ENCODE measurements at regions not wholly inside any gene's neighbourhood (a gene's known extent, or its start where the extent isn't known, plus 50 kb on each side); places are given as distances from the start of the nearest gene placed in this dataset.

- ChIA-PET CTCF (no interaction called here), POLR2A (no interaction called here)
- Histone ChIP-seq H3K27ac (ENCODE audit: extremely low read depth, low read depth, low read length) (no peak overlapping the region), H3K4me1 (ENCODE audit: control insufficient read depth, insufficient read depth, low read length) (no peaks in the 10 kb centered on the region), H3K4me3 (ENCODE audit: low read depth, low read length) (no peak overlapping the region), H3K36me3 (ENCODE audit: control insufficient read depth in 2 of 2, insufficient read depth in 1 of 2, low read length in 2 of 2) (no peaks in the 10 kb centered on the region), H3K9me3 (ENCODE audit: control insufficient read depth, insufficient read depth, low read depth, low read length) (no peaks in the 10 kb centered on the region)
- TF ChIP-seq ZNF621 (tag by site-specific recombination; IDR thresholded peaks at IDR 0.05) (no peak), ZBTB8A (tag by site-specific recombination; IDR thresholded peaks at IDR 0.05) (no peak), ZNF555 (tag by site-specific recombination; conservative IDR thresholded peaks at IDR 0.05) (no peak), ZNF626 (tag by site-specific recombination; IDR thresholded peaks at IDR 0.05) (no peak), ZNF433 (tag by site-specific recombination; IDR thresholded peaks at IDR 0.05; ENCODE audit: low read depth) (no peak), ZSCAN16 (tag by site-specific recombination; IDR thresholded peaks at IDR 0.05) (no peak), ZNF121 (tag by site-specific recombination; IDR thresholded peaks at IDR 0.05) (no peak), ZNF10 (tag by site-specific recombination; IDR thresholded peaks at IDR 0.05) (no peak), ZFP3 (tag by site-specific recombination; IDR thresholded peaks at IDR 0.05; ENCODE audit: low read depth) (no peak), ZNF18 (tag by site-specific recombination; IDR thresholded peaks at IDR 0.05) (no peak), MEIS1 (CRISPR knock-in tag; IDR thresholded peaks at IDR 0.05; ENCODE audit: borderline replicate concordance) (no peak), ZNF202 (tag by site-specific recombination; IDR thresholded peaks at IDR 0.05; ENCODE audit: borderline replicate concordance) (no peak), ZNF157 (tag by site-specific recombination; IDR thresholded peaks at IDR 0.05) (no peak), INSM2 (tag by site-specific recombination; IDR thresholded peaks at IDR 0.05) (no peak), OSR2 (tag by site-specific recombination; IDR thresholded peaks at IDR 0.05) (no peak), ZNF16 (tag by site-specific recombination; IDR thresholded peaks at IDR 0.05; ENCODE audit: low read depth) (no peak)
- TF ChIP-seq, protein P1, sequence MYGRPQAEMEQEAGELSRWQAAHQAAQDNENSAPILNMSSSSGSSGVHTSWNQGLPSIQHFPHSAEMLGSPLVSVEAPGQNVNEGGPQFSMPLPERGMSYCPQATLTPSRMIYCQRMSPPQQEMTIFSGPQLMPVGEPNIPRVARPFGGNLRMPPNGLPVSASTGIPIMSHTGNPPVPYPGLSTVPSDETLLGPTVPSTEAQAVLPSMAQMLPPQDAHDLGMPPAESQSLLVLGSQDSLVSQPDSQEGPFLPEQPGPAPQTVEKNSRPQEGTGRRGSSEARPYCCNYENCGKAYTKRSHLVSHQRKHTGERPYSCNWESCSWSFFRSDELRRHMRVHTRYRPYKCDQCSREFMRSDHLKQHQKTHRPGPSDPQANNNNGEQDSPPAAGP (tag by site-specific recombination; IDR thresholded peaks at IDR 0.05) = no peak
Observed at GRCh38 chr1:238672262-238672661, 714.1 kb upstream of the CHRM3 start.

DNA sequence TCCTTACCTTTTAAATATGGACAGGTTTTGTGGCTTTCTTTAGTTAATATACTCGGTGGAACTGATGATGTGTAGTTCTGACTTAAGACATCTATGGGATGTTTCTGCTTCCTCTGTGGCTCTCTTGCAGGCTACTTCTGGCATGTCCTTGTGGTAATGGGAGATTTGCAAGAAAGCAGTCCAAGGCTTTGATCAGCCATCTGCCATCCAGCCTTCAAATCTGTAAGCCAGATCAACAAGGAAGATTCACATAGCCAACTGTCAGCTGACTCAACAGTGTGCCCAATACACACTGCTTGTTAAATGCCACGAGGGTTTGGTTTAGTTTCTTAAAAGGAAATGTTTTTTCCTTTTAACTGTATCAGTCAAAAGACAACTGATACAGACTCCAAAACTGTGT lies 722.2 kb upstream of the CHRM3 start:
- Histone ChIP-seq H3K27ac (ENCODE audit: extremely low read depth, low read depth, low read length) (no peak overlapping the region), H3K9me3 (ENCODE audit: control insufficient read depth, insufficient read depth, low read depth, low read length) (no peaks in the 10 kb centered on the region), H3K36me3 (ENCODE audit: control insufficient read depth in 2 of 2, insufficient read depth in 1 of 2, low read length in 2 of 2) (no peaks in the 10 kb centered on the region), H3K4me3 (ENCODE audit: low read depth, low read length) (no peak overlapping the region), H3K4me1 (ENCODE audit: control insufficient read depth, insufficient read depth, low read length) (no peaks in the 10 kb centered on the region)
- ChIA-PET CTCF (no interaction called here), POLR2A (no interaction called here)
- no peak for TF ChIP-seq EGR2 (tag by site-specific recombination; IDR thresholded peaks at IDR 0.05; ENCODE audit: low read depth)

GRCh38 chr1:238660849-238661248 lies 725.5 kb upstream of the CHRM3 start:
- H3K4me1 ChIP-seq (ENCODE audit: control insufficient read depth, insufficient read depth, low read length) = no peaks in the 10 kb centered on the region
- no peak overlapping the region for H3K27ac ChIP-seq (ENCODE audit: extremely low read depth, low read depth, low read length)
- no peak overlapping the region for H3K4me3 ChIP-seq (ENCODE audit: low read depth, low read length)
- POLR2A ChIA-PET = no interaction called here
- TF ChIP-seq IKZF3 (tag by site-specific recombination; IDR thresholded peaks at IDR 0.05) (no peak), SCRT1 (tag by site-specific recombination; IDR thresholded peaks at IDR 0.05; ENCODE audit: borderline replicate concordance) (no peak), MYNN (tag by site-specific recombination; IDR thresholded peaks at IDR 0.05; ENCODE audit: borderline replicate concordance) (no peak), ZNF202 (tag by site-specific recombination; IDR thresholded peaks at IDR 0.05; ENCODE audit: borderline replicate concordance) (no peak), ZNF561 (tag by site-specific recombination; IDR thresholded peaks at IDR 0.05; ENCODE audit: borderline replicate concordance) (no peak), ZNF175 (tag by site-specific recombination; IDR thresholded peaks at IDR 0.05) (no peak), ZNF398 (tag by site-specific recombination; IDR thresholded peaks at IDR 0.05) (no peak), ZNF792 (tag by site-specific recombination; IDR thresholded peaks at IDR 0.05) (no peak), ZBTB20 (tag by site-specific recombination; IDR thresholded peaks at IDR 0.05) (no peak)
- CTCF ChIA-PET = no interaction called here
- no peaks in the 10 kb centered on the region for H3K9me3 ChIP-seq (ENCODE audit: control insufficient read depth, insufficient read depth, low read depth, low read length)
- no peaks in the 10 kb centered on the region for H3K36me3 ChIP-seq (ENCODE audit: control insufficient read depth in 2 of 2, insufficient read depth in 1 of 2, low read length in 2 of 2)
